GM12874 (cell line): ENCODE measurements at regions not wholly inside any gene's neighbourhood (a gene's known extent, or its start where the extent isn't known, plus 50 kb on each side); places are given as distances from the start of the nearest gene placed in this dataset.

Experiments
- CTCF ChIP-seq: IDR thresholded peaks from 2 replicates; pipeline ENCODE4 v1.5.1; 2011; ENCODE audit warnings: low read depth, mild to moderate bottlenecking, control low read depth, low read length, moderate library complexity; ENCODE audit not compliant: insufficient read depth

- TF ChIP-seq CTCF, result no peak
Observed at GRCh38 chr17:79221597-79221996, 147.0 kb downstream of the ENGASE start.

- no peak for TF ChIP-seq CTCF
Observed at GRCh38 chr17:79220713-79221291, 146.2 kb downstream of the ENGASE start.

GRCh38 chr17:79220201-79220712, 145.6 kb downstream of the ENGASE start:
- no peak for TF ChIP-seq CTCF

- no peak for TF ChIP-seq CTCF
Observed at GRCh38 chr17:79219208-79219935, 144.7 kb downstream of the ENGASE start.

- TF ChIP-seq CTCF, result no peak
Observed at GRCh38 chr17:79218825-79219200, 144.2 kb downstream of the ENGASE start.

GRCh38 chr17:79218175-79218824, 143.7 kb downstream of the ENGASE start:
- no peak for TF ChIP-seq CTCF

GRCh38 chr17:79217473-79218135, 143.0 kb downstream of the ENGASE start:
- no peak for TF ChIP-seq CTCF
